Stomach (tissue), 4 donors: ENCODE measurements at regions not wholly inside any gene's neighbourhood (a gene's known extent, or its start where the extent isn't known, plus 50 kb on each side); places are given as distances from the start of the nearest gene placed in this dataset.

ENCODE experiments used
- CTCF ChIP-seq, 7 experiments: fragments of 450-650 bp in 4 of 7; fragments of 200-600 bp in 3 of 7; sonication (generic) in 3 of 7; IDR thresholded peaks; one replicate each; pipeline ENCODE4 v1.5.1; 2016 to 2019; ENCODE audit warnings: antibody characterized with exemption in 7 of 7, control low read depth in 2 of 7, mild to moderate bottlenecking in 1 of 7
- EP300 ChIP-seq: sonication (generic); formaldehyde crosslinking; IDR thresholded peaks from one replicate; pipeline ENCODE4 v1.6.1; 2017; ENCODE audit warnings: antibody characterized with exemption

- TF ChIP-seq CTCF (IDR thresholded peaks at IDR 0.05) (no peak), EP300 (no peak)
Observed at GRCh38 chr4:152220201-152220666, 315.7 kb downstream of the FBXW7 start.
